Calu3 (cell line): ENCODE measurements at regions not wholly inside any gene's neighbourhood (a gene's known extent, or its start where the extent isn't known, plus 50 kb on each side); places are given as distances from the start of the nearest gene placed in this dataset.

Experiments
- BruUV-seq: library from RNA; stranded (reverse); fragments of 400-500 nt; replicated peaks from 2 replicates; lab custom pipeline; 2021; lab: Mats Ljungman, UMichigan
- CTCF ChIA-PET: fragments of 300-600 bp; sonication (Branson Sonifier 250); formaldehyde crosslinking; loops from one replicate; lab custom pipeline; 2022; ENCODE audit warnings: antibody characterized with exemption; lab: Charles Lee
- DNase-seq: peaks from one replicate; pipeline ENCODE4 v3.0.0; 2022
- H3K27ac Mint-ChIP-seq: one replicate; pipeline ENCODE4 v1.8.0; 2022; ENCODE audit warnings: mixed read lengths; ENCODE audit not compliant: unreplicated experiment
- H3K27me3 Mint-ChIP-seq: one replicate; pipeline ENCODE4 v1.8.0; 2022; ENCODE audit warnings: mixed read lengths; ENCODE audit not compliant: unreplicated experiment
- H3K36me3 Mint-ChIP-seq: one replicate; pipeline ENCODE4 v1.8.0; 2022; ENCODE audit warnings: mild to moderate bottlenecking, moderate library complexity, mixed read lengths; ENCODE audit not compliant: insufficient read depth, unreplicated experiment
- H3K4me1 Mint-ChIP-seq: one replicate; pipeline ENCODE4 v1.8.0; 2022; ENCODE audit warnings: mild to moderate bottlenecking, low read depth, mixed read lengths; ENCODE audit not compliant: unreplicated experiment
- H3K4me3 Mint-ChIP-seq: one replicate; pipeline ENCODE4 v1.8.0; 2022; ENCODE audit warnings: mild to moderate bottlenecking, low read depth, moderate library complexity, mixed read lengths; ENCODE audit not compliant: unreplicated experiment
- H3K9me3 Mint-ChIP-seq: one replicate; pipeline ENCODE4 v1.8.0; 2022; ENCODE audit warnings: low read depth, mixed read lengths; ENCODE audit not compliant: unreplicated experiment
- intact Hi-C: fragments of 100-400 bp; cut with micrococcal nuclease; formaldehyde crosslinking; loops from one replicate; pipeline ENCODE4 v1.10.0; 2022; ENCODE audit not compliant: unreplicated experiment
- TF ChIP-seq, protein P1 (sequence below): fragments of 200-600 bp; IDR thresholded peaks from one replicate; pipeline ENCODE4 v1.8.0; 2022; ENCODE audit warnings: antibody characterized with exemption; ENCODE audit not compliant: unreplicated experiment

DNA sequence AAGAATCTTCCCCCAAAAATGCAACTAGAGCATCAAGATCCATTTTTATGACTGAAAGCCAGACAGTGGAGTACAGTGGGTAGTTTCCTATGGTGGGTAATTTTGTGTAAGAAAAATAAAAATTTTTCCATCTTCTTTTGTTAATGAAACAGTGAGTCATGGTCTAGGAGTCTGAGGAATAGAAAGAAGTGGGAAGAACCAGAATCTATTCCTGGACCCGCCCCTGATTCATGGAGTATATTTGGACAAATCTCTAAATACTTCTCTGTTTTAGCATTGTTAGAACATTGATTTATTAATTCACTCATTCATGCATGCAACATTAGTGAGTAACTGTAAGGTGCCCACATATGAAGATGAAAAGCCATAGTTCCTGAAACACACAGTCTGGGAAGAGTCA, 304.5 kb upstream of the GPR149 start:
- intact Hi-C loops, result no loop called here
- no TSS peak for BruUV-seq
- TF ChIP-seq, protein P1, sequence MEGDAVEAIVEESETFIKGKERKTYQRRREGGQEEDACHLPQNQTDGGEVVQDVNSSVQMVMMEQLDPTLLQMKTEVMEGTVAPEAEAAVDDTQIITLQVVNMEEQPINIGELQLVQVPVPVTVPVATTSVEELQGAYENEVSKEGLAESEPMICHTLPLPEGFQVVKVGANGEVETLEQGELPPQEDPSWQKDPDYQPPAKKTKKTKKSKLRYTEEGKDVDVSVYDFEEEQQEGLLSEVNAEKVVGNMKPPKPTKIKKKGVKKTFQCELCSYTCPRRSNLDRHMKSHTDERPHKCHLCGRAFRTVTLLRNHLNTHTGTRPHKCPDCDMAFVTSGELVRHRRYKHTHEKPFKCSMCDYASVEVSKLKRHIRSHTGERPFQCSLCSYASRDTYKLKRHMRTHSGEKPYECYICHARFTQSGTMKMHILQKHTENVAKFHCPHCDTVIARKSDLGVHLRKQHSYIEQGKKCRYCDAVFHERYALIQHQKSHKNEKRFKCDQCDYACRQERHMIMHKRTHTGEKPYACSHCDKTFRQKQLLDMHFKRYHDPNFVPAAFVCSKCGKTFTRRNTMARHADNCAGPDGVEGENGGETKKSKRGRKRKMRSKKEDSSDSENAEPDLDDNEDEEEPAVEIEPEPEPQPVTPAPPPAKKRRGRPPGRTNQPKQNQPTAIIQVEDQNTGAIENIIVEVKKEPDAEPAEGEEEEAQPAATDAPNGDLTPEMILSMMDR, result no peak
- H3K9me3 Mint-ChIP-seq, result peaks cover 5% of the 10 kb centered on the region
- no peak overlapping the region for H3K4me3 Mint-ChIP-seq
- DNase-seq, result no peak
- H3K27ac Mint-ChIP-seq, result no peak overlapping the region
- H3K4me1 Mint-ChIP-seq, result no peaks in the 10 kb centered on the region
- H3K36me3 Mint-ChIP-seq, result no peaks in the 10 kb centered on the region
- CTCF ChIA-PET, result no interaction called here
- no peaks in the 10 kb centered on the region for H3K27me3 Mint-ChIP-seq

DNA sequence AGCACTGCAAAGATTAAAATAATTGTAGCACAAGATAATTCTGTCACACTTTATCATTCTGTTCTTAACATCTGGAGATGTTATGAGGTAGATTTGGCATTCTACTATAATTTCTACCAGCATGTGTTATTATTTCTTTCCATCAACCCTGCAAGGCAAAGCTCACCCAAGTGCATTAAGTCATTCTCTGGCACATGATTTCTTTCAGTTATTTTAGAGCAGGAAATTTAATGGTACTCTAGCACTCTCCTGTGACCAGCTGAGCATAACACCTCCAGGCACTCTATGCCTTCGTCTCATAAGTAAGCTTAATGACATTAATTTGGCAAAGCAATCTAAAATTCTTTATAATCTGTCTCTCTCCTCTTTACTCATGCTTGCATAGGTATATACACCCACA, 300.2 kb upstream of the GPR149 start:
- no peak overlapping the region for H3K4me3 Mint-ChIP-seq
- DNase-seq, result no peak
- CTCF ChIA-PET, result no interaction called here
- BruUV-seq, result no TSS peak
- no peaks in the 10 kb centered on the region for H3K36me3 Mint-ChIP-seq
- no peak overlapping the region for H3K27ac Mint-ChIP-seq
- TF ChIP-seq, protein P1, result no peak
- intact Hi-C loops, result loop anchor here (2.0 kb wide), 1 partner anchor 395 kb away; no protein-coding TSS in a partner anchor
- H3K9me3 Mint-ChIP-seq, result peaks cover 5% of the 10 kb centered on the region
- H3K4me1 Mint-ChIP-seq, result no peaks in the 10 kb centered on the region
- no peaks in the 10 kb centered on the region for H3K27me3 Mint-ChIP-seq

DNA sequence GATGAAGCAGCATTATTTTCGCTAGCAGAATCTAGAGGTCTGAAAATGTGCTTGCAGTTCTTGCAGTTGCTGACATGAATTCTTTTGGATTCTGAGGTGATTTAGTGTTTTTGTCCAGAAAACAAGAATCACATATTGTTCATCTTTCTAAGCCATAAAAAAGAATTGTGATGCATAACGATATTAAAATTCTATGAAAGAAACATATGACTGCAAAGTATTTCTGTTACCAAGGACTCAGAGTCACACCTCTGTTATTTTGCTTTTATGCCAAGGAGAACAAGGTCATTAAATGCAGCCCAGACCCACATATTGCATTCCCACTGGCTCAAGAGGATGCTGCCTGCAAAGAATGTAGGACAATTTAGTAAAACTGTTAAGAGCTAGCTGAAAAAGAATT, 299.8 kb upstream of the GPR149 start:
- no peaks in the 10 kb centered on the region for H3K4me1 Mint-ChIP-seq
- intact Hi-C loops, result loop anchor here (2.0 kb wide), 1 partner anchor 395 kb away; no protein-coding TSS in a partner anchor
- TF ChIP-seq, protein P1, result no peak
- no peak overlapping the region for H3K4me3 Mint-ChIP-seq
- BruUV-seq, result no TSS peak
- H3K27ac Mint-ChIP-seq, result no peak overlapping the region
- no peaks in the 10 kb centered on the region for H3K36me3 Mint-ChIP-seq
- DNase-seq, result no peak
- H3K27me3 Mint-ChIP-seq, result no peaks in the 10 kb centered on the region
- CTCF ChIA-PET, result no interaction called here
- H3K9me3 Mint-ChIP-seq, result peaks cover 5% of the 10 kb centered on the region

DNA sequence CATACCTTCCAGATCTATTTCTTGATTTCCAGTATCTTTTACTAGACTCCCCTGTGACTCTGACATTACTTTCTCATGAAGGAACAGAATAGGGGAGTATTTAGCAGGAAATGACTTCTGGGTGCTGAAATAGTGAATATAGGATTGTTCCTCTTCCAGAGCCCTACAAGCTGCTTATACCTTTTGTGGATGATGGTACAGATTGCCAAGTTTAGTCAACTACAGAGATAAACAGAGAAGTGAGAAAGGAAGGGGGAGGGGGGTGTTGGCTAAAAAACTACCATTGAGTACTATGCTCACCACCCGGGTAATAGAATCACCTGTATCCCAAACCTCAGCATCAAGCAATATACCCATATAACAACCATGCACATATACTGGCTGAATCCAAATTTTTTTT, 298.3 kb upstream of the GPR149 start:
- BruUV-seq, result no TSS peak
- CTCF ChIA-PET, result no interaction called here
- no peaks in the 10 kb centered on the region for H3K27me3 Mint-ChIP-seq
- DNase-seq, result no peak
- no peaks in the 10 kb centered on the region for H3K36me3 Mint-ChIP-seq
- intact Hi-C loops, result no loop called here
- no peaks in the 10 kb centered on the region for H3K4me1 Mint-ChIP-seq
- TF ChIP-seq, protein P1, result no peak
- H3K9me3 Mint-ChIP-seq, result peaks cover 5% of the 10 kb centered on the region
- H3K27ac Mint-ChIP-seq, result no peak overlapping the region
- H3K4me3 Mint-ChIP-seq, result no peak overlapping the region
